SKM-1 treated with dmso at 0.1 percent for 144 hours (cell line): ENCODE measurements at regions not wholly inside any gene's neighbourhood (a gene's known extent, or its start where the extent isn't known, plus 50 kb on each side); places are given as distances from the start of the nearest gene placed in this dataset.
"Not testable (repeated sequence)": the region's sequence is repeated elsewhere in the genome, so short reads cannot be mapped to it uniquely, and the experiment has no call there.

ENCODE experiments used
- DNase-seq: peaks from one replicate; lab custom pipeline; 2025; ENCODE audit not compliant: unreplicated experiment; lab: John Stamatoyannopoulos, UW

GRCh38 chrX:25618248-25618647 lies 519.9 kb upstream of the MAGEB18 start:
- DNase-seq, result no peak

GRCh38 chrX:25640276-25640675 lies 497.9 kb upstream of the MAGEB18 start:
- no peak for DNase-seq

- no peak for DNase-seq
These were observed 492.0 kb upstream of the MAGEB18 start for GRCh38 chrX:25646156-25646555.

- no peak for DNase-seq
These were observed 489.4 kb upstream of the MAGEB18 start for GRCh38 chrX:25648790-25649189.

GRCh38 chrX:25650216-25650820 lies 487.8 kb upstream of the MAGEB18 start:
- DNase-seq, result no peak

GRCh38 chrX:25659317-25659716 lies 478.8 kb upstream of the MAGEB18 start:
- no peak for DNase-seq

GRCh38 chrX:25663701-25664100 lies 474.4 kb upstream of the MAGEB18 start:
- no peak for DNase-seq

DNA sequence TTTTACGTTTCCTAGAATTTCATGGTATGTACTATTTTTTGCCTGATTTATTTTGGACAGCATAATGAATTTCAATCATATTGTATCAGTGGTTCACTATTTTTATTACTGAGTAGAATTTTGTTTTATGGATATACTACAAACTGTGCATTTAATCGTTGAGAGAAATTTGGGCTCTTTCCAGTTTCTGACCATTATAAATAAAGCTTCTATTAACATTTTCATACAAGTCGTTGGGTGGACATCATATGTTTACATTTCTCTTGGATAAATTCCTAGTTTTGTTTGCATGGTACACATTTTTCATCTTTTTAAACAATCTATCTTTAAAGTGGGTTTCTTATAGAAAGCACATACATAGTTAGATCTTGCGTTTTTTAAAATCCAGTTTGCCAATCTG lies 472.7 kb upstream of the MAGEB18 start:
- DNase-seq, result no peak

DNA sequence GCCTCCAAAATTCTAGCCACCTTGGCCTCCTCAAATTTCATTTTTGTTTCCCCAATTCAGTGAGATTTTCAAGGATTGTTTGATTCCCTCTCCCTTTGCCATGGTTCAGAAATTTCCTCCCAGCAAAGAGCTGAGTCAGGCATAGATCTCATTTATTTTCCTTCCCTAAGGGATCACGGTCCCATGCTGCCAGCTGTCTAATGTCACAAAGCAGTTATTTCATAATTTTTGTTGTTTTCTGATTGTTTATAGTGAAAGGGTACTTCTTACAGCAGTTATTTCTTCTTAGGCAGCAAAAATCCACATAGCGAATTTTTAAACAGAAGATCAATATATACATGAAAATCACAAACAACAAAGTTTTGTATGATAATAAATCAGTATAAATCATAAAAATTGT lies 470.5 kb upstream of the MAGEB18 start:
- no peak for DNase-seq

DNA sequence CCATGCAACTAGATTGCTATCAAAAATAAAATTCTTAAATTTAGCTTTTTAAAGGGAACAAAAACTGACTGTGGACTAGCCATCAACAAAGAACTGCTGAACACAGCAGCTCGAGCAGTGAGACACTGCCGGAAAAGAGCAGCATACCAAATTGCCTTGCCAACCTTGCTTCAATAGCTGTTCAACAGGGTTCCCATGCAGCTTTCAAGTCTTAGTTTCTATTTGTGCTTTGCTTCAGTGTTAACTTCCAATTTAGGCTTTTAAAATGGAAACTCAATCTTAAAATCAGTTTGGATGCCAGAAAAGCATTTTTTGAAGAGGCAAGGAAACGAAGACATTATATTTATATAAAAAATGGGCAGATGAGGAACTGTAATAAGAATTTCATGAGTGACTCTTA lies 463.4 kb upstream of the MAGEB18 start:
- DNase-seq, result no peak

DNA sequence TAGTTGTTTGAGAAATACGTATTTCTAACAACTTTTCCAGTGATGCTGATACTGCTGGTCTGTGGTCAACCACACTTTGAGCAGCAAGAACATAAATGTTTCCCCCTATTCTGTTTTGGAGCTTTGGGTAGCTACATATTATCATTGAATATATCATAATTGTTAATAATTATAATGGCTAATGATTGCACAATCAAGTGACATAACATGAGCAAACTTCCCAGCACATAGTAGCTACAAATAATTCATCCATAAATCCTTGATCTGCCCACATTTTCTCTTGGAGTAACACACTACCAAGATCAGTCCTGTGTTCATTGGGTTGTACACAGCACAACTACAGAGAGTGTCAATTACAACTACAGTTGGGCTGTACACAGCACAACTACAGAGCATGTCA lies 436.3 kb upstream of the MAGEB18 start:
- no peak for DNase-seq

GRCh38 chrX:25717122-25717521 lies 421.0 kb upstream of the MAGEB18 start:
- no peak for DNase-seq

DNA sequence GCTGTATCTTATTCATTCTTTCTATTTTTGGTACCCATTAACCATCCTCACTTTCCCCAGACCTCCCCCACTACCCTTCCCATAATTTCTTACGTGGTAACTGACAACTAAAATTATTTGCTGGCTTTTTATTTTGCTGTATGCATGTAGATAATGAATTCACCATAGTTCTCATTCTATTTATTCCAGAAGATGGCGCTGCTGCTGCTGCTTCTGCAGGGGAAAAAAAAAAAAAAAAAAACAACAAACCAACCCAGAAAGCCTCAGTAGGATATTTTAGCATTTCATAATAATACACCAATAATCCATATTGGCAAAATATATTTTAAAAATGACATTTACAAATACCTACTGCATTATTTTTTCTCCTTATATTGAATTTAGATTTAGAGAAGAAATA lies 416.6 kb upstream of the MAGEB18 start:
- DNase-seq, result no peak

- DNase-seq, result no peak
These were observed 411.6 kb upstream of the MAGEB18 start for GRCh38 chrX:25726539-25726938.

DNA sequence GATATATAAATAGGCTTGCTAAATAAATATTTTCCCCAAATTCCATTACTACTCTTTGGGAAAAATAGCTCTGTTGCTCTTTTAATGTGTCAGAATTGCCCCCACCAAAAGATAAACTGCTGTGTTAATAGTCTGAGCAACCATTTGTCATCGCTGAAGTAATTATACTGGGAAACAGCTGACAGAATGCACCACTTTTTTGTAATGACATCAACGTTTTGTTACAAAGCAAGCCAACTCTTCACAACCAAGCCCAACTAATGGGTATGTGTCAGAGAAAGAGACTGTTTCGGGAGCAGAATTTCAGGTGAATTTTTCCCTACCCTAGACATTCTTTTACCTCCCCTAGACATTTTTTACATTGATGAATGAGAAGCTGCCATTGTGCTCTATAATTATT lies 405.0 kb upstream of the MAGEB18 start:
- no peak for DNase-seq

DNA sequence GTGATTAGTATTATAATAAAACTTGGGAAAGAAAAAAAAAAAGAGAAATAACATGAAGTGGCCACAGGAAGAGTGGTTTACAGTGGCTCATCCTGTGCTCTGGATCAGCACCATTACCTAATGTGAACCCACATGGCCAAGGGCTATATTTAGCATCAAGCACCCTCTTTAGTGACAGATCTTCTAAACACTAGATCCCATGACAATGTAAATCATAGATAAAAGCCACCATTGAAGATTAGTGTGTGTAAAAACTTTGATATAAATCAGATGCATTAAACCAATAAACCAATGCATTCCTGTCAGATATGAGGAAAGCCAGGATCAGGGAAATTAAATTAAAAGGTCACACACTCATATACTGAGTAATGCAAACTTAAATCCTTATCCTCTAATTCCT lies 400.6 kb upstream of the MAGEB18 start:
- no peak for DNase-seq

- DNase-seq, result no peak
These were observed 395.8 kb upstream of the MAGEB18 start for GRCh38 chrX:25742334-25742733.

- no peak for DNase-seq
These were observed 383.7 kb upstream of the MAGEB18 start for GRCh38 chrX:25754399-25754798.

DNA sequence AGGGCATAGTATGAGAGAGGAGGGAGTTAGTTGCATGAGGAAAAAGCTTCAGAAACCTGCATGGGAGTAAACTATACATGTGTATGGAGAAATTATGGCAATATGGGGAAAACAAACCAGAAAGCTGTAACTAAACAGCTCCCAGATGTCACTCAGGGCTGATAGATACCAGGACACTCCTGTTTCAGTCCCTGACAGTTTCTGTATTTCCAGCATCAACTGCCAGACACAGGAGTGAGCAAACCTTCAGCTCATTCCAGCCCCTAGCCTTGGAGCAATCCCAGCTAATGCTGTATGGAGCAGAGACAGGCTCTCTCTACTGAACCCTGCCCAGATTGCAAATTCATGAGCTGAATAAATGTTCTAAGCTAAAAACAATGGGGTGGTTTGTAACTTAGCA lies 382.9 kb upstream of the MAGEB18 start:
- no peak for DNase-seq

DNA sequence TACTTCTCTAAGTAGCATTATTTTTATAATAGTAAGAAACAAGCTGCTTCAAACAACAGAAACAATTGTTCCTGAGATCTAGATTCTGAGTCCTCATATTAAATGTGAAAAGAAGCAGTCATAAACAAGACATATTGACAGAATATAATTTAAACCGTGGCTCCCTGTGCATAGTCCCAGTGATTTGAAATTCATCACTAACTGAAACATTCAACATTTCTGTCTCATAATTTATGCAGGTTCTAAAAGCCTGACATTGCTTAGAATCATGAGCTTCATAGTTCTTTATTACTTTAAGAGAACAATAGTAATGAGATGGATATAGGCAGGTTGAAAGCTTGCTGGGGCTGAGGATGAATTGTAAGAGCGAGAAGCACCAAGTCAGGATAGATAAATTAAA lies 375.5 kb upstream of the MAGEB18 start:
- no peak for DNase-seq

GRCh38 chrX:25771853-25772252 lies 366.3 kb upstream of the MAGEB18 start:
- DNase-seq, result not testable (repeated sequence)

DNA sequence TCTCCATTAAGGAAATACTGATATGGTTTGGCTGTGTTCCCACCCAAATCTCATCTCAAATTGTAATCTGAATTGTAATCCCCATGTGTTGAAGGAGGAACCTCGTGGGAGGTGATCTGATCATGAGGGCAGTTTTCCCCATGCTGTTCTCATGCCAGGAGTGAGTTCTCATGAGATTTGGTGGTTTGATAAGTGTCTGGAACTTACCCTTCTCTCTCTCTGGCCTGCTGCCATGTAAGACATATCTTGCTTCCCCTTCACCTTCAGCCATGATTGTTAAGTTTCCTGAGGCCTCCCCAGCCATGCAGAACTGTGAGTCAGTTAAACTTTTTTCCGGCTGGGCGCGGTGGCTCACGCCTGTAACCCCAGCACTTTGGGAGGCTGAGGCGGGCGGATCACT lies 340.3 kb upstream of the MAGEB18 start:
- DNase-seq, result not testable (repeated sequence)

DNA sequence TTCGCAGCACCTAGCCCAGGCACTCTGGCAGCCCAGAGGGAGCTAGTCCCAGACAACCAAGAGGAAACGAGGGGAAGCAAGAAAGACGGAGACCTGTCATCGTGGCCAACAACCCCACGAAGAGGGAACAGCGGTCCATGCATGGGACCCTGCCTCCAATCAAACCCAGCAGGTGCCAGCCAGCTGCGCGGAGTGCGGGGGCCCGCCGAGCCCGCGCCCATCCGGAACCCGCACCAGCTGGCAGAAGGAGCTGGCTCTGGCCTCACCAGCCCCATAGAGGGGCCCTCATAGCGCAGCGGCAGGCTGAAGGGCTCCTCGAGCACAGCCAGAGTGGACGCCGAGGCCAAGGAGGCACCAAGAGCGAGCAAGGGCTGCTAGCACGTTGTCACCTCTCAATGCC lies 332.4 kb upstream of the MAGEB18 start:
- DNase-seq, result no peak

DNA sequence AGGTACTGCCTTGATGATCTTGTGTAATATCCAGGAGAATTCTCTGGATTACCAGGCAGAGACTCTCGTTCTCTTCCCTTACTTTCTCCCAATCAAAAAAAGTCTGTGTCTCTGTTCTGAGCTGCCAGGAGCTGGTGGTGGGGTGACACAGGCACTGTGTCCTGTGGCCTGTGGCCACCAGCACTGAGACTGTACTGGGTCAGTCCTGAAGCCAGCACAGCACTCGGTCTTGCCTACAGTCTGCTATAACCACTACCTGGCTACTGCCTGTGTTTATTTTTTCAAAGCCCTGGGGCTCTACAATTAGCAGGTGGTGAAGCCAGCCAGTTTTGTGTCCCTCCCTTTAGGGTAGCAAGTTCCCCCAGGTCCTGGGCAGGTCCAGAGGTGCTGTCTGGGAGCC lies 331.1 kb upstream of the MAGEB18 start:
- no peak for DNase-seq
